H1 (cell line): ENCODE measurements at regions not wholly inside any gene's neighbourhood (a gene's known extent, or its start where the extent isn't known, plus 50 kb on each side); places are given as distances from the start of the nearest gene placed in this dataset.

Experiments used
- ATF3 ChIP-seq: IDR thresholded peaks from 2 replicates; pipeline ENCODE4 v1.6.1; 2011; ENCODE audit warnings: low read depth, mild to moderate bottlenecking, low read length; ENCODE audit not compliant: insufficient read depth
- CHD1 ChIP-seq: IDR thresholded peaks from 2 replicates; pipeline ENCODE4 v1.6.1; 2012; ENCODE audit warnings: low read depth, low read length, improper control_type of control experiment
- JUND ChIP-seq: IDR thresholded peaks from 2 replicates; pipeline ENCODE4 v1.6.1; 2011; ENCODE audit warnings: mild to moderate bottlenecking, improper control_type of control experiment, low read length
- NANOG ChIP-seq: IDR thresholded peaks from 2 replicates; pipeline ENCODE4 v1.6.1; 2011; ENCODE audit warnings: low read length, low read depth, mild to moderate bottlenecking, inconsistent platforms; ENCODE audit not compliant: insufficient read depth, poor library complexity, severe bottlenecking
- NRF1 ChIP-seq: IDR thresholded peaks from 2 replicates; pipeline ENCODE4 v1.6.1; 2011; ENCODE audit warnings: mild to moderate bottlenecking, low read depth, low read length, improper control_type of control experiment
- POU5F1 ChIP-seq: IDR thresholded peaks from 2 replicates; pipeline ENCODE4 v1.6.1; 2011; ENCODE audit warnings: low read depth, mild to moderate bottlenecking, low read length, moderate library complexity
- RXRA ChIP-seq: IDR thresholded peaks from 2 replicates; pipeline ENCODE4 v1.6.1; 2011; ENCODE audit warnings: low read depth, mild to moderate bottlenecking, low read length, moderate library complexity; ENCODE audit not compliant: insufficient read depth
- SIN3A ChIP-seq, 2 experiments: IDR thresholded peaks in 1 of 2; conservative IDR thresholded peaks in 1 of 2; 2 replicates each; pipeline ENCODE4 v1.6.1; 2011 to 2012; ENCODE audit warnings: low read length in 2 of 2, improper control_type of control experiment in 1 of 2, low read depth in 1 of 2, mild to moderate bottlenecking in 1 of 2
- SRF ChIP-seq: IDR thresholded peaks from 2 replicates; pipeline ENCODE4 v1.6.1; 2011; ENCODE audit warnings: mild to moderate bottlenecking, low read depth, low read length, moderate library complexity
- TF ChIP-seq, protein P1 (sequence below): fragments of 300-600 bp; sonication (generic); IDR thresholded peaks from 2 replicates; pipeline ENCODE4 v1.7.1; 2012; ENCODE audit warnings: low read length, moderate library complexity, mild to moderate bottlenecking, inconsistent platforms; ENCODE audit not compliant: insufficient replicate concordance

DNA sequence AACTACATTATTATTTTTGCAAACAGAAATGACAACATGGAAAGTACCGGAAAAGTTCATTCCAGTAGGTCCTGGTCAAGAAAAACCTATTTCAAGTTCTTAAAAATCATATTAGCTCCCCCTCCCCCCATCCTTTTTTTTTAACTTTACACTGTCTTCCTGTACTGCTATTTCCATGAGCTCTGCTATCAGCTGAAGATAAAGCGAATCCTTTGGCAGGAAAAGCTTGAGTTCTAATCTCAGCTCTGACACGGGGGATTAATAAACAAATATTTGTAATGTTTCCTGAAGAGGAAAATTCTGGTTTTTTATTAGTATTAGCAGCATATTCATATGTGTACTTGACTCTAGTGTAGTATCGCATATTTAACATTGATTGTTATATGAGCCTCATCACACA, 190.7 kb upstream of the ESRRG start (continued):
- TF ChIP-seq, protein P1, sequence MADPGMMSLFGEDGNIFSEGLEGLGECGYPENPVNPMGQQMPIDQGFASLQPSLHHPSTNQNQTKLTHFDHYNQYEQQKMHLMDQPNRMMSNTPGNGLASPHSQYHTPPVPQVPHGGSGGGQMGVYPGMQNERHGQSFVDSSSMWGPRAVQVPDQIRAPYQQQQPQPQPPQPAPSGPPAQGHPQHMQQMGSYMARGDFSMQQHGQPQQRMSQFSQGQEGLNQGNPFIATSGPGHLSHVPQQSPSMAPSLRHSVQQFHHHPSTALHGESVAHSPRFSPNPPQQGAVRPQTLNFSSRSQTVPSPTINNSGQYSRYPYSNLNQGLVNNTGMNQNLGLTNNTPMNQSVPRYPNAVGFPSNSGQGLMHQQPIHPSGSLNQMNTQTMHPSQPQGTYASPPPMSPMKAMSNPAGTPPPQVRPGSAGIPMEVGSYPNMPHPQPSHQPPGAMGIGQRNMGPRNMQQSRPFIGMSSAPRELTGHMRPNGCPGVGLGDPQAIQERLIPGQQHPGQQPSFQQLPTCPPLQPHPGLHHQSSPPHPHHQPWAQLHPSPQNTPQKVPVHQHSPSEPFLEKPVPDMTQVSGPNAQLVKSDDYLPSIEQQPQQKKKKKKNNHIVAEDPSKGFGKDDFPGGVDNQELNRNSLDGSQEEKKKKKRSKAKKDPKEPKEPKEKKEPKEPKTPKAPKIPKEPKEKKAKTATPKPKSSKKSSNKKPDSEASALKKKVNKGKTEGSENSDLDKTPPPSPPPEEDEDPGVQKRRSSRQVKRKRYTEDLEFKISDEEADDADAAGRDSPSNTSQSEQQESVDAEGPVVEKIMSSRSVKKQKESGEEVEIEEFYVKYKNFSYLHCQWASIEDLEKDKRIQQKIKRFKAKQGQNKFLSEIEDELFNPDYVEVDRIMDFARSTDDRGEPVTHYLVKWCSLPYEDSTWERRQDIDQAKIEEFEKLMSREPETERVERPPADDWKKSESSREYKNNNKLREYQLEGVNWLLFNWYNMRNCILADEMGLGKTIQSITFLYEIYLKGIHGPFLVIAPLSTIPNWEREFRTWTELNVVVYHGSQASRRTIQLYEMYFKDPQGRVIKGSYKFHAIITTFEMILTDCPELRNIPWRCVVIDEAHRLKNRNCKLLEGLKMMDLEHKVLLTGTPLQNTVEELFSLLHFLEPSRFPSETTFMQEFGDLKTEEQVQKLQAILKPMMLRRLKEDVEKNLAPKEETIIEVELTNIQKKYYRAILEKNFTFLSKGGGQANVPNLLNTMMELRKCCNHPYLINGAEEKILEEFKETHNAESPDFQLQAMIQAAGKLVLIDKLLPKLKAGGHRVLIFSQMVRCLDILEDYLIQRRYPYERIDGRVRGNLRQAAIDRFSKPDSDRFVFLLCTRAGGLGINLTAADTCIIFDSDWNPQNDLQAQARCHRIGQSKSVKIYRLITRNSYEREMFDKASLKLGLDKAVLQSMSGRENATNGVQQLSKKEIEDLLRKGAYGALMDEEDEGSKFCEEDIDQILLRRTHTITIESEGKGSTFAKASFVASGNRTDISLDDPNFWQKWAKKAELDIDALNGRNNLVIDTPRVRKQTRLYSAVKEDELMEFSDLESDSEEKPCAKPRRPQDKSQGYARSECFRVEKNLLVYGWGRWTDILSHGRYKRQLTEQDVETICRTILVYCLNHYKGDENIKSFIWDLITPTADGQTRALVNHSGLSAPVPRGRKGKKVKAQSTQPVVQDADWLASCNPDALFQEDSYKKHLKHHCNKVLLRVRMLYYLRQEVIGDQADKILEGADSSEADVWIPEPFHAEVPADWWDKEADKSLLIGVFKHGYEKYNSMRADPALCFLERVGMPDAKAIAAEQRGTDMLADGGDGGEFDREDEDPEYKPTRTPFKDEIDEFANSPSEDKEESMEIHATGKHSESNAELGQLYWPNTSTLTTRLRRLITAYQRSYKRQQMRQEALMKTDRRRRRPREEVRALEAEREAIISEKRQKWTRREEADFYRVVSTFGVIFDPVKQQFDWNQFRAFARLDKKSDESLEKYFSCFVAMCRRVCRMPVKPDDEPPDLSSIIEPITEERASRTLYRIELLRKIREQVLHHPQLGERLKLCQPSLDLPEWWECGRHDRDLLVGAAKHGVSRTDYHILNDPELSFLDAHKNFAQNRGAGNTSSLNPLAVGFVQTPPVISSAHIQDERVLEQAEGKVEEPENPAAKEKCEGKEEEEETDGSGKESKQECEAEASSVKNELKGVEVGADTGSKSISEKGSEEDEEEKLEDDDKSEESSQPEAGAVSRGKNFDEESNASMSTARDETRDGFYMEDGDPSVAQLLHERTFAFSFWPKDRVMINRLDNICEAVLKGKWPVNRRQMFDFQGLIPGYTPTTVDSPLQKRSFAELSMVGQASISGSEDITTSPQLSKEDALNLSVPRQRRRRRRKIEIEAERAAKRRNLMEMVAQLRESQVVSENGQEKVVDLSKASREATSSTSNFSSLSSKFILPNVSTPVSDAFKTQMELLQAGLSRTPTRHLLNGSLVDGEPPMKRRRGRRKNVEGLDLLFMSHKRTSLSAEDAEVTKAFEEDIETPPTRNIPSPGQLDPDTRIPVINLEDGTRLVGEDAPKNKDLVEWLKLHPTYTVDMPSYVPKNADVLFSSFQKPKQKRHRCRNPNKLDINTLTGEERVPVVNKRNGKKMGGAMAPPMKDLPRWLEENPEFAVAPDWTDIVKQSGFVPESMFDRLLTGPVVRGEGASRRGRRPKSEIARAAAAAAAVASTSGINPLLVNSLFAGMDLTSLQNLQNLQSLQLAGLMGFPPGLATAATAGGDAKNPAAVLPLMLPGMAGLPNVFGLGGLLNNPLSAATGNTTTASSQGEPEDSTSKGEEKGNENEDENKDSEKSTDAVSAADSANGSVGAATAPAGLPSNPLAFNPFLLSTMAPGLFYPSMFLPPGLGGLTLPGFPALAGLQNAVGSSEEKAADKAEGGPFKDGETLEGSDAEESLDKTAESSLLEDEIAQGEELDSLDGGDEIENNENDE: no peak
- TF ChIP-seq SIN3A (conservative IDR thresholded peaks at IDR 0.05 in 1 of 2, IDR thresholded peaks at IDR 0.05 in 1 of 2; ENCODE audit: low read depth in 1 of 2, low read length in 2 of 2) (no peak), ATF3 (no peak), JUND (no peak), RXRA (no peak), CHD1 (no peak), NRF1 (no peak), SRF (no peak), POU5F1 (no peak), NANOG (no peak)
